ENCODE measurements at regions not wholly inside any gene's neighbourhood (a gene's known extent, or its start where the extent isn't known, plus 50 kb on each side); places are given as distances from the start of the nearest gene placed in this dataset.

- no peak for DNase-seq (ENCODE audit: low read depth in 2 of 2)
These were observed 503.9 kb downstream of the INSC start for GRCh38 chr11:15618583-15619032.

DNA sequence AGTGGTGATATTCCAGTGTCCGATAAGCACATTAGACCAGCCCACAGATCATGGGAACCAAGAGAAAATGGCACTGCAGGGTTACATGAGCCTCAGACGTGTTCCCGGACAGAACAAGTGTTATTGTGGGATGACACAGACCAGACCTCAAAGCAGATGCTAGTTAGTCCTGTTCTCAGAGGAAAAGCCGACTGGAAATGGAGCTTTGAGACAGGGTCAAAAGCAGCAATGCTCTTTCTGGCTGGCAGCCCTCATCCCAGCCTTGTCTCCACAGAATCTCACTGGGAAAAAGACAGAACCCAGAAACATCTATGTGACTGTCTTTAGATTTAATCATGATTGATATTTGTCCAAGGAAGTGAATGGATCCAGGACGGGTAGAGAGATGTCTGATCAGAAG, 506.8 kb downstream of the INSC start:
- DNase-seq (ENCODE audit: low read depth in 2 of 2): no peak

- no peak for DNase-seq (ENCODE audit: low read depth in 2 of 2)
These were observed 507.6 kb downstream of the INSC start for GRCh38 chr11:15622231-15622890.

GRCh38 chr11:15624701-15625100, 510.0 kb downstream of the INSC start:
- DNase-seq (ENCODE audit: low read depth in 2 of 2): no peak

- DNase-seq (ENCODE audit: low read depth in 2 of 2): no peak
These were observed 511.0 kb downstream of the INSC start for GRCh38 chr11:15625691-15626090.

- no peak for DNase-seq (ENCODE audit: low read depth in 2 of 2)
These were observed 512.8 kb downstream of the INSC start for GRCh38 chr11:15627560-15627959.

DNA sequence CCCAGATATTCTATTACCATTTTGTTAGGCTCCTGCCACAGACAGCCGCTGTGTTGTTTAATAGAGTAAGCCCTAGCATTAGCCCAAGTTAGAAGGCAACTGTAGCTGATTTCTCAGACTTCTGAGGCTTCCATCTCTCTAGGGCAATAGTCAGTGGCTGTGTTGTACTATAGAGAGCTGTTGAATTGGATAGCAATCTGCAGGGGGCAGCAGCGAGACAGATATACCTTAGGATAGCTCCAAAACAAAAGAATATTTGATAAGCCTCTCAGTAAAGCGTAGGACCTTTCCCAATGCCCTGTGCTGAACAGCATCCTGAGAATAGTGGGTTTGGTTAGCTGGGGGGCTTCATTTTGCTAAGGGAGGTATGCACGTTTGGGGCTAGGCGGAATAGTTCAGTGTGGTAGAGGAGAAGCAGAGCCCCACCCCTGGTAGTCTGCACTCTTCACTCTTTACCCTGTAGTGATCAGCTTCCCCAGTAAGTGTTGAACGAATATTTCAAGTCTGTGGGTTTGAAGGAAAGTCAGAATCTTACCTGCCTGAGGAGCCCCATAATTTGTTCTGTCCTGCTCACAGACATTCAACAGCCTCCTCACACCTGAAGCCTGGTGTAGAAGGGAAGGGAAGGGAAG, 515.1 kb downstream of the INSC start:
- no peak for DNase-seq (ENCODE audit: low read depth in 2 of 2)

GRCh38 chr11:15630896-15631295, 516.2 kb downstream of the INSC start:
- no peak for DNase-seq (ENCODE audit: low read depth in 2 of 2)

DNA sequence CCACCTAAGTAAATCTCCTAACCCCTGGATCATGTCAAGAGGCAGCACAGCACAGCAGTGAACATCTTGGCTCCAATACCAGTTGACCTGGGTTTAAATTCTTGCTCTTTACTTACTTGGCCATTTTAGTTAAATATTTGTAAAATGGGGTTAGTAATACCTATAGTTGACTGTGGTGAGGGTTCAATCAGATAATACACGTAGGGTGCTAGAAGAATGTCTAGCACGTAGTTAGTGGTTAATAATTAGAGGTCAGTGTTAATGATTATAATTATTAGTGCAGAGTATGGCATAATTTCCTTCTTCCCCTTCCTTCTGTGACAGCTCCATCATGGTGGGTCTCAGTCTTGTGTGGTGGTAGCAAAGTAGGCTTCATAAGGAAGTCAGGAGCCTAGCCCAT, 520.8 kb downstream of the INSC start:
- no peak for DNase-seq (ENCODE audit: low read depth in 2 of 2)

DNA sequence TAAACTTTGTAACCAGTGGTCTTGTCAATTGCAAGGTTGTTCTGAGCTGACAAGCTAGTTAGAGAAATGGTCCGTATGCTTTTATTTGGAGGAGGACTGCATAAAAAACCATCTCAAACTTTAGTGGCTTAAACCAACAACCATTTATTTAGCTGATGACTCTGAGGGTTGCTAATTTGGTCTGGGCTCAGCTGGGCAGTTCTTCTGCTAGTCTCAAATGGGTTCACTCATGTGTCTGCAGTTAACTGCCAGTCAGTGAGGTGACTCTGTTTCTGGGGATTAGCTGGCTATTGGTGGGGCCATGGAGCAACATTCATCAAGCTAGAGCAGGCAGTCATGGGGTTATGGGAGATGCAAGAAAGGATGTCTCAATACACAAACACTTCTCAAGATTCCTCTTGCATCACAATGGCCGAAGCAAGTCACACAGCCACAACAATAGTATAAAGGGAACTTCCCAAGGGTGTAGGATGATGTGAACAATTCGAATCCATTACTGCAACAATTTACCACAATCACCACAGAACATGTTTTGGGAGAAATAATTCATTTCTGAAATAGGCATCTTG, 521.9 kb downstream of the INSC start:
- DNase-seq (ENCODE audit: low read depth in 2 of 2): no peak

GRCh38 chr11:15638386-15638787, 523.7 kb downstream of the INSC start:
- DNase-seq (ENCODE audit: low read depth in 2 of 2): no peak

GRCh38 chr11:15640318-15640717, 525.6 kb downstream of the INSC start:
- no peak for DNase-seq (ENCODE audit: low read depth in 2 of 2)

DNA sequence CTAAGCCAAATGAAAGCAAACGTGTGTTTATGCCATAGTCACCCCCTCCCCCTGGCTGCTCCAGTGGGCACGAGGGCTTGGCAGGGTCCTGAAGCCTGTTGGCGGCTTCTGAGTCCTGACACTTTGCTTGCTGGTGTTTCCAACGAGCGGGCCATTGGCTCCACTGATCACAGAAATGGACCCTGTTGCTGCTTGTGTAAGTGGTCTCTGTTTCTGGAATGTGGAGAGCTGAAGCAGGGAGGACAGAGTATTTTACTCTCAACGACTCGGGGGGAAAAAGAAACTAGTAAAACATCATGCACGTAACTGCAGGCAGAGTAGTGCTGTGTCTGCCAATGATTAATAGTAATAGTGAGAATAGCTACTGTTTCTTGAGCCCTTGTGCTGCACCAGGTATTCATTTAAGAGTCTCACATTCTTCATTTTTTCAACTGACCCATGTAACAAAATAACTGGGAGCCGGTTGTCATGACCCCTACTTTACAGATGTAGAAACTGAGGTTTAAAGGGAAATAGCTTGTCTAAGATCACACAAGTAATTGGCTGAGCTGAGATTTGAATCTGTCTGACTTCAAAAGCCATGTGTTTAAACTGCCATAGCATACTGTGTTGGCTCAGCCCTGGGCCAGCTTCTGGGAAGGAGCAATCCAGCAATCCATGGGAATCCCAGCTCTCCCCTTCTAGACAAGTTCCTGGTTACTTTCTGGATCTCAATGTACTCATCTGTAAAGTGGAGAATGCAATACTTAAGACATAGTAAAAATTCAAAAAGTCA, 526.7 kb downstream of the INSC start:
- no peak for DNase-seq (ENCODE audit: low read depth in 2 of 2)

- no peak for DNase-seq (ENCODE audit: low read depth in 2 of 2)
These were observed 530.5 kb downstream of the INSC start for GRCh38 chr11:15645201-15645600.

- DNase-seq (ENCODE audit: low read depth in 2 of 2): no peak
These were observed 534.8 kb downstream of the INSC start for GRCh38 chr11:15649371-15650104.

- DNase-seq (ENCODE audit: low read depth in 2 of 2): peak; percentile 2 to 41
These were observed 535.6 kb downstream of the INSC start for GRCh38 chr11:15650105-15650938.

DNA sequence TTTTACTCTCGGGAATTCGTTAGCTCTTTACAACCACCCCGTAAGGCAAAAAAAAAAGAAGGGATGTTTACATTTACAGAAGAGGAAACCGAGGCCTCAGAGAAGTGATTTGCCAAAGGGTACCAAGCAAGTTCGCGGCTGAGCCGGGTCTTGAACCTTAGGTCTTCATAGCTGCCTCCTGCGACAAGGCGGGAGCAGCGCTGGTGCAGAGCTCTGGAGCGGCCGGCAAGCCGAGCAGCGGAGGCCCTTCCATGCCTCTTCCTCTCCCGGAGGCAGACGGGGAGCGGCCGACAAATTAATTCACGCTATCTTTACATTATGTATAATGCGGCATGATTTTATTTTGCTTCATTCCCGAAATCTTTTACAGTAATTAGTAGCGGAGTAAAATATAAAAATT, 536.3 kb downstream of the INSC start:
- DNase-seq (ENCODE audit: low read depth in 2 of 2): no peak

- DNase-seq (ENCODE audit: low read depth in 2 of 2): no peak
These were observed 537.1 kb downstream of the INSC start for GRCh38 chr11:15651816-15652215.

GRCh38 chr11:15653191-15653710, 538.5 kb downstream of the INSC start:
- DNase-seq (ENCODE audit: low read depth in 2 of 2): no peak

DNA sequence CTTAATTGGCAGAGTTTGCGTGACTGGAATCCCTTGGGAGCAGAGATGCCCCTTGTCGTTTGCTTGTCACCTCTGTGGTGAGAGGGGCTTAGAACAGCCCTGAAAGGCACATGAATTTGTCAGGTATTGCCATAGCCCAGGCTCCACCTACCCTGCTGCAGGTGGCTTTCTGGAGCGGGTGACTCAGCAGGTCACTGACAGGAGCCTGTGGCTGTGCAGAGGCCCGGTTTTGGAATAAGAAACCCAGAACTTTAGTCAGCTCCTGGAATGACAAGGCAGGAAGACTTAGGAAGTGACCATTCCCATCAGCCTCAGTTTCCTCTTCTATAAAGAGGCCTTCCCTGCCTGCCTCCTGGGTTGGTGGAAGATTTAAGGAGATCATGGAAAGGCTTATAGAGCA, 539.7 kb downstream of the INSC start:
- DNase-seq (ENCODE audit: low read depth in 2 of 2): no peak

- no peak for DNase-seq (ENCODE audit: low read depth in 2 of 2)
These were observed 540.8 kb downstream of the INSC start for GRCh38 chr11:15655552-15655951.

Data from stimulated activated CD8-positive, alpha-beta memory T cell treated with anti-CD3 and anti-CD28 coated beads, Interleukin-7, amount 100 ng/mL, for 1 hour (primary cell).